ENCODE measurements at regions not wholly inside any gene's neighbourhood (a gene's known extent, or its start where the extent isn't known, plus 50 kb on each side); places are given as distances from the start of the nearest gene placed in this dataset.

GRCh38 chr1:29821605-29822004 lies 585.3 kb downstream of the PTPRU start:
- H3K27ac ChIP-seq: no peak overlapping the region
- no peak for TF ChIP-seq CTCF (IDR thresholded peaks at IDR 0.05; ENCODE audit: low read depth, low read length)
- peaks cover 2% of the 10 kb centered on the region for H3K9me3 ChIP-seq (ENCODE audit: severe bottlenecking)

GRCh38 chr1:29820401-29820800 lies 584.1 kb downstream of the PTPRU start:
- no peak for TF ChIP-seq CTCF (IDR thresholded peaks at IDR 0.05; ENCODE audit: low read depth, low read length)
- H3K27ac ChIP-seq: no peak overlapping the region
- no peak for DNase-seq
- no peaks in the 10 kb centered on the region for H3K36me3 ChIP-seq
- peaks cover 2% of the 10 kb centered on the region for H3K9me3 ChIP-seq (ENCODE audit: severe bottlenecking)
- no peaks in the 10 kb centered on the region for H3K27me3 ChIP-seq (ENCODE audit: insufficient read depth, low read depth, severe bottlenecking)
- no peak overlapping the region for H3K4me3 ChIP-seq (ENCODE audit: low read depth, low read length)

More at GRCh38 chr1:29821605-29822004, 585.3 kb downstream of the PTPRU start:
- DNase-seq: no peak
- no peaks in the 10 kb centered on the region for H3K27me3 ChIP-seq (ENCODE audit: insufficient read depth, low read depth, severe bottlenecking)
- H3K36me3 ChIP-seq: no peaks in the 10 kb centered on the region
- no peak overlapping the region for H3K4me3 ChIP-seq (ENCODE audit: low read depth, low read length)

- Histone ChIP-seq H3K9me3 (ENCODE audit: severe bottlenecking) (no peaks in the 10 kb centered on the region), H3K27ac (no peak overlapping the region), H3K4me3 (ENCODE audit: low read depth, low read length) (no peak overlapping the region), H3K36me3 (no peaks in the 10 kb centered on the region), H3K27me3 (ENCODE audit: insufficient read depth, low read depth, severe bottlenecking) (no peaks in the 10 kb centered on the region)
- no peak for TF ChIP-seq CTCF (IDR thresholded peaks at IDR 0.05; ENCODE audit: low read depth, low read length)
- DNase-seq: no peak
Observed at GRCh38 chr1:29812408-29813135, 576.2 kb downstream of the PTPRU start.

GRCh38 chr1:29811727-29812407 lies 575.5 kb downstream of the PTPRU start:
- H3K27me3 ChIP-seq (ENCODE audit: insufficient read depth, low read depth, severe bottlenecking): no peaks in the 10 kb centered on the region
- TF ChIP-seq CTCF (IDR thresholded peaks at IDR 0.05; ENCODE audit: low read depth, low read length): no peak

GRCh38 chr1:29811247-29811646 lies 574.9 kb downstream of the PTPRU start:
- no peak for TF ChIP-seq CTCF (IDR thresholded peaks at IDR 0.05; ENCODE audit: low read depth, low read length)
- Histone ChIP-seq H3K9me3 (ENCODE audit: severe bottlenecking) (no peaks in the 10 kb centered on the region), H3K27me3 (ENCODE audit: insufficient read depth, low read depth, severe bottlenecking) (no peaks in the 10 kb centered on the region), H3K4me3 (ENCODE audit: low read depth, low read length) (no peak overlapping the region), H3K27ac (no peak overlapping the region), H3K36me3 (no peaks in the 10 kb centered on the region)
- no peak for DNase-seq

More at GRCh38 chr1:29811727-29812407, 575.5 kb downstream of the PTPRU start:
- no peaks in the 10 kb centered on the region for H3K36me3 ChIP-seq
- no peaks in the 10 kb centered on the region for H3K9me3 ChIP-seq (ENCODE audit: severe bottlenecking)
- H3K4me3 ChIP-seq (ENCODE audit: low read depth, low read length): no peak overlapping the region
- DNase-seq: no peak
- no peak overlapping the region for H3K27ac ChIP-seq
